DOHH2 (cell line): ENCODE measurements at regions not wholly inside any gene's neighbourhood (a gene's known extent, or its start where the extent isn't known, plus 50 kb on each side); places are given as distances from the start of the nearest gene placed in this dataset.

ENCODE experiments used
- H3F3A ChIP-seq: fragments of 200-600 bp; sonication (generic), shearing (Covaris generic); 2 replicates; pipeline ENCODE4 v1.6.0; 2016; ENCODE audit warnings: antibody characterized with exemption, mild to moderate bottlenecking; ENCODE audit not compliant: control insufficient read depth, insufficient read depth
- H3K27ac ChIP-seq: fragments of 200-600 bp; sonication (generic); 2 replicates; pipeline ENCODE4 v1.5.1; 2014; ENCODE audit warnings: low read depth, mild to moderate bottlenecking, low read length, moderate library complexity
- H3K27me3 ChIP-seq: fragments of 200-600 bp; sonication (generic); 2 replicates; pipeline ENCODE4 v1.6.1; 2014; ENCODE audit warnings: mild to moderate bottlenecking, low read length, mixed read lengths; ENCODE audit not compliant: control insufficient read depth
- H3K36me3 ChIP-seq: fragments of 200-600 bp; sonication (generic); 2 replicates; pipeline ENCODE4 v1.6.1; 2014; ENCODE audit warnings: mild to moderate bottlenecking, low read length, moderate library complexity, mixed read lengths; ENCODE audit not compliant: control insufficient read depth
- H3K4me1 ChIP-seq: fragments of 200-600 bp; sonication (generic); 2 replicates; pipeline ENCODE4 v1.6.1; 2014; ENCODE audit warnings: mild to moderate bottlenecking, low read length, mixed read lengths; ENCODE audit not compliant: control insufficient read depth
- H3K4me2 ChIP-seq: fragments of 200-600 bp; sonication (generic); 2 replicates; pipeline ENCODE4 v1.6.0; 2014; ENCODE audit warnings: mild to moderate bottlenecking, low read length, moderate library complexity
- H3K4me3 ChIP-seq: fragments of 200-600 bp; sonication (generic); 2 replicates; pipeline ENCODE4 v1.5.1; 2014; ENCODE audit warnings: mild to moderate bottlenecking, low read length, mixed read lengths
- H3K79me2 ChIP-seq: fragments of 200-600 bp; sonication (generic); 2 replicates; pipeline ENCODE4 v1.6.1; 2014; ENCODE audit warnings: mild to moderate bottlenecking, low read length, mixed read lengths; ENCODE audit not compliant: control insufficient read depth
- H3K9me2 ChIP-seq: fragments of 200-600 bp; sonication (generic); replicated peaks from 2 replicates; pipeline ENCODE4 v1.6.1; 2014; ENCODE audit warnings: mild to moderate bottlenecking, low read length, mixed read lengths; ENCODE audit not compliant: control insufficient read depth
- H3K9me3 ChIP-seq: fragments of 200-600 bp; sonication (generic); 2 replicates; pipeline ENCODE4 v1.6.1; 2014; ENCODE audit warnings: antibody characterized with exemption, low read length, mixed read lengths; ENCODE audit not compliant: control insufficient read depth, insufficient read depth
- H4K20me1 ChIP-seq: fragments of 200-600 bp; sonication (generic); 2 replicates; pipeline ENCODE4 v1.6.0; 2014; ENCODE audit warnings: low read depth, mild to moderate bottlenecking, antibody characterized with exemption, low read length, moderate library complexity; ENCODE audit not compliant: control insufficient read depth, insufficient read depth
- EZH2phosphoT487 ChIP-seq: fragments of 200-600 bp; sonication (generic); IDR thresholded peaks from 2 replicates; pipeline ENCODE4 v1.6.1; 2017; ENCODE audit warnings: borderline replicate concordance, mild to moderate bottlenecking, antibody characterized with exemption, low read length, moderate library complexity, mixed read lengths
- TF ChIP-seq, protein P1 (sequence below): fragments of 200-600 bp; sonication (generic); IDR thresholded peaks from one replicate; pipeline ENCODE4 v1.5.1; 2014; ENCODE audit warnings: antibody characterized with exemption, mild to moderate bottlenecking, low read depth, low read length; ENCODE audit not compliant: poor library complexity, severe bottlenecking

- H3K27ac ChIP-seq = no peak overlapping the region
- no peaks in the 10 kb centered on the region for H3K79me2 ChIP-seq
- no peak overlapping the region for H3K4me2 ChIP-seq
- no peaks in the 10 kb centered on the region for H4K20me1 ChIP-seq
- H3F3A ChIP-seq = no peaks in the 10 kb centered on the region
- TF ChIP-seq EZH2phosphoT487 = no peak
- TF ChIP-seq, protein P1, sequence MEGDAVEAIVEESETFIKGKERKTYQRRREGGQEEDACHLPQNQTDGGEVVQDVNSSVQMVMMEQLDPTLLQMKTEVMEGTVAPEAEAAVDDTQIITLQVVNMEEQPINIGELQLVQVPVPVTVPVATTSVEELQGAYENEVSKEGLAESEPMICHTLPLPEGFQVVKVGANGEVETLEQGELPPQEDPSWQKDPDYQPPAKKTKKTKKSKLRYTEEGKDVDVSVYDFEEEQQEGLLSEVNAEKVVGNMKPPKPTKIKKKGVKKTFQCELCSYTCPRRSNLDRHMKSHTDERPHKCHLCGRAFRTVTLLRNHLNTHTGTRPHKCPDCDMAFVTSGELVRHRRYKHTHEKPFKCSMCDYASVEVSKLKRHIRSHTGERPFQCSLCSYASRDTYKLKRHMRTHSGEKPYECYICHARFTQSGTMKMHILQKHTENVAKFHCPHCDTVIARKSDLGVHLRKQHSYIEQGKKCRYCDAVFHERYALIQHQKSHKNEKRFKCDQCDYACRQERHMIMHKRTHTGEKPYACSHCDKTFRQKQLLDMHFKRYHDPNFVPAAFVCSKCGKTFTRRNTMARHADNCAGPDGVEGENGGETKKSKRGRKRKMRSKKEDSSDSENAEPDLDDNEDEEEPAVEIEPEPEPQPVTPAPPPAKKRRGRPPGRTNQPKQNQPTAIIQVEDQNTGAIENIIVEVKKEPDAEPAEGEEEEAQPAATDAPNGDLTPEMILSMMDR = no peak
- H3K9me2 ChIP-seq = no peaks in the 10 kb centered on the region
- no peaks in the 10 kb centered on the region for H3K9me3 ChIP-seq
- no peaks in the 10 kb centered on the region for H3K27me3 ChIP-seq
- no peaks in the 10 kb centered on the region for H3K36me3 ChIP-seq
- no peak overlapping the region for H3K4me3 ChIP-seq
- no peaks in the 10 kb centered on the region for H3K4me1 ChIP-seq
These were observed 334.2 kb upstream of the CAMK1G start for GRCh38 chr1:209249280-209249670.

DNA sequence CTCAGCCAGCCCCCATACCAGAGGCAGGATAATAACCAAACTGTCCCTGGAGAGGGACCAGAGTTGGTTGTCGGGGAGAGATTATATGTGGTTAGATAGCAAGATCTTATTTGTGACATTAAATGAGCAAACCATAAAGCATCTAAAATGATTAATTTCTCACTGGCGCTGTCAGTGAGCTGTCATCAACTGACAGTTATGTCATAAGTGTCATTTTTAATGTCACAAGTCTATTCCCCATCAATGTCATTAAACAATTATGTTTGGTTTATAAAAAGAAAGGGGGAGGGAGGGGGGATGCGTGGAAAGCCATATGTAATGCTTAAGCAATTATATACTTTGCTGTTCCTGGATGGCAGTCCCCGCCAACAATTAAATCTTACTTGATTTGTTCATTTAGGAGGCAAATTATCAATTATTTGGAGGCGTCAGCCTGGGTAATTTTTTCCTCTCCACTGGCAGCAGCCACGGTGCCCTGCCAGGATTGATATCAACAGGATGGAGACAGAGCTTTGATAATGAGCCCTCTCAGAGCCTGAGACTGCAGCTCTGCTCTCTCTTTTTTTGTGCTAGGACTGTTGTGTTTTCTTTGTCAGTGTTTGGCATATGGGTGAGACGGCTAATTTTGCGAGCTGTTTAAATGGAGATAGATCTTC is 333.6 kb upstream of the CAMK1G start:
- Histone ChIP-seq H3F3A (no peaks in the 10 kb centered on the region), H3K27ac (no peak overlapping the region), H3K36me3 (no peaks in the 10 kb centered on the region), H3K4me2 (no peak overlapping the region), H3K27me3 (no peaks in the 10 kb centered on the region), H3K9me3 (no peaks in the 10 kb centered on the region), H3K4me1 (no peaks in the 10 kb centered on the region), H3K9me2 (no peaks in the 10 kb centered on the region), H4K20me1 (no peaks in the 10 kb centered on the region), H3K4me3 (no peak overlapping the region), H3K79me2 (no peaks in the 10 kb centered on the region)
- TF ChIP-seq EZH2phosphoT487 = no peak
- TF ChIP-seq, protein P1 = no peak

- Histone ChIP-seq H3K9me2 (no peaks in the 10 kb centered on the region), H3K9me3 (no peaks in the 10 kb centered on the region), H3K27me3 (no peaks in the 10 kb centered on the region), H3K79me2 (no peaks in the 10 kb centered on the region), H3K4me2 (no peak overlapping the region), H4K20me1 (no peaks in the 10 kb centered on the region), H3K4me1 (no peaks in the 10 kb centered on the region), H3K27ac (no peak overlapping the region), H3K4me3 (no peak overlapping the region), H3F3A (no peaks in the 10 kb centered on the region), H3K36me3 (no peaks in the 10 kb centered on the region)
- TF ChIP-seq, protein P1 = no peak
- TF ChIP-seq EZH2phosphoT487 = no peak
These were observed 332.5 kb upstream of the CAMK1G start for GRCh38 chr1:209250861-209251636.
